Right lobe of liver (tissue), 6 donors: ENCODE measurements at regions not wholly inside any gene's neighbourhood (a gene's known extent, or its start where the extent isn't known, plus 50 kb on each side); places are given as distances from the start of the nearest gene placed in this dataset.

Experiments
- ATAC-seq, 4 donors: fragments of 200-7000 bp; cut with Tn5 transposase; one replicate each; pipeline ENCODE4 v1.9.1; 2020; ENCODE audit warnings: mild to moderate bottlenecking in 4 of 4, moderate library complexity in 4 of 4
- DNase-seq, 3 donors: peaks; one replicate each; pipeline ENCODE4 v3.0.0-alpha.2; 2020
- H3K27ac ChIP-seq, 3 donors: fragments of 200-600 bp; one replicate each; pipeline ENCODE4 v1.8.0; 2022
- H3K27me3 ChIP-seq, 2 donors: fragments of 200-600 bp; one replicate each; pipeline ENCODE4 v1.8.0; 2022
- H3K36me3 ChIP-seq, 4 donors: fragments of 200-600 bp; sonication (generic) in 1 of 4; one replicate each; pipeline versions ENCODE4 v1.5.1 to v1.8.0; 2017 to 2022; ENCODE audit warnings: control low read depth in 1 of 4
- H3K4me1 ChIP-seq, 4 donors: fragments of 200-600 bp; sonication (generic) in 1 of 4; one replicate each; pipeline versions ENCODE4 v1.5.1 to v1.8.0; 2017 to 2022; ENCODE audit warnings: control low read depth in 1 of 4
- H3K4me3 ChIP-seq, 3 donors: fragments of 200-600 bp; one replicate each; pipeline ENCODE4 v1.8.0; 2022
- H3K9me3 ChIP-seq, 4 donors: fragments of 200-600 bp; sonication (generic) in 1 of 4; one replicate each; pipeline versions ENCODE4 v1.5.1 to v1.8.0; 2017 to 2022; ENCODE audit warnings: control low read depth in 1 of 4
- POLR2A ChIP-seq: fragments of 450-650 bp; IDR thresholded peaks from one replicate; pipeline ENCODE4 v1.6.1; 2017; ENCODE audit warnings: antibody characterized with exemption, mild to moderate bottlenecking
- WGBS: methylation state at CpG from one replicate; pipeline ENCODE4 v1.1.6; 2018; ENCODE audit warnings: low coverage, low lambda C conversion rate; ENCODE audit not compliant: insufficient coverage; ENCODE audit errors: missing lambda C conversion rate; 5-methylcytosine and 5-hydroxymethylcytosine counted together
- intact Hi-C, 2 donors: fragments of 100-400 bp; cut with DNase I; formaldehyde crosslinking; loops; one replicate each; pipeline versions ENCODE4 v1.11.2 to v1.14.1; 2022
- TF ChIP-seq, protein P1 (sequence below), 4 donors: fragments of 200-600 bp in 3 of 4; fragments of 450-650 bp in 1 of 4; IDR thresholded peaks; one replicate each; pipeline versions ENCODE4 v1.5.1 to v1.8.0; 2016 to 2022; ENCODE audit warnings: antibody characterized with exemption in 4 of 4, mild to moderate bottlenecking in 2 of 4
- donor health status: DM: no; HTN: yes; CAD: no.
- donor health status: DM: no; HTN: no; CAD: no.
- donor health status: DM: no; HTN: no; CAD: no.
- donor health status: DM: no; HTN: yes; CAD: no.
- donor health status: DM: no; HTN: yes; CAD: no.

DNA sequence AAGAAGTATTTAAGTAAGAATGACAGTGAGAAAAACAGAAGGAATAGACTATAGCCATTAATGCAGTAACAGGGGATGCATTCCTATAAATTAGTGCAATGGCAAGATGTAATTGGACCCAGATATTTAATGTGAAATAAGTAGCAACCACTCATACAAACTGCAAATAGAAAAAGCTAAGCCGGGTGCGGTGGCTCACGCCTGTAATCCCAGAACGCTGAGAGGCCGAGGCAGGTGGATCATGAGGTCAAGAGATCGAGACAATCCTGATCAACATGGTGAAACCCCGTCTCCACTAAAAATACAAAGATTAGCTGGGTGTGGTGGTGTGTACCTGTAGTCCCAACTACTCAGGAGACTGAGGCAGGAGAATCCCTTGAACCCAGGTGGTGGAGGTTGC lies 845.8 kb downstream of the PDHA2 start:
- H3K36me3 ChIP-seq: no peaks in the 10 kb centered on the region
- no peaks in the 10 kb centered on the region for H3K4me1 ChIP-seq
- no peak for ATAC-seq
- no peak overlapping the region for H3K27ac ChIP-seq
- intact Hi-C loops: no loop called here
- no peaks in the 10 kb centered on the region for H3K27me3 ChIP-seq
- DNase-seq: no peak
- TF ChIP-seq, protein P1, sequence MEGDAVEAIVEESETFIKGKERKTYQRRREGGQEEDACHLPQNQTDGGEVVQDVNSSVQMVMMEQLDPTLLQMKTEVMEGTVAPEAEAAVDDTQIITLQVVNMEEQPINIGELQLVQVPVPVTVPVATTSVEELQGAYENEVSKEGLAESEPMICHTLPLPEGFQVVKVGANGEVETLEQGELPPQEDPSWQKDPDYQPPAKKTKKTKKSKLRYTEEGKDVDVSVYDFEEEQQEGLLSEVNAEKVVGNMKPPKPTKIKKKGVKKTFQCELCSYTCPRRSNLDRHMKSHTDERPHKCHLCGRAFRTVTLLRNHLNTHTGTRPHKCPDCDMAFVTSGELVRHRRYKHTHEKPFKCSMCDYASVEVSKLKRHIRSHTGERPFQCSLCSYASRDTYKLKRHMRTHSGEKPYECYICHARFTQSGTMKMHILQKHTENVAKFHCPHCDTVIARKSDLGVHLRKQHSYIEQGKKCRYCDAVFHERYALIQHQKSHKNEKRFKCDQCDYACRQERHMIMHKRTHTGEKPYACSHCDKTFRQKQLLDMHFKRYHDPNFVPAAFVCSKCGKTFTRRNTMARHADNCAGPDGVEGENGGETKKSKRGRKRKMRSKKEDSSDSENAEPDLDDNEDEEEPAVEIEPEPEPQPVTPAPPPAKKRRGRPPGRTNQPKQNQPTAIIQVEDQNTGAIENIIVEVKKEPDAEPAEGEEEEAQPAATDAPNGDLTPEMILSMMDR (IDR thresholded peaks at IDR 0.05): no peak
- WGBS: 76% methylated on average over 7 of the region's 7 CpGs
- H3K4me3 ChIP-seq: no peak overlapping the region
- no peaks in the 10 kb centered on the region for H3K9me3 ChIP-seq

DNA sequence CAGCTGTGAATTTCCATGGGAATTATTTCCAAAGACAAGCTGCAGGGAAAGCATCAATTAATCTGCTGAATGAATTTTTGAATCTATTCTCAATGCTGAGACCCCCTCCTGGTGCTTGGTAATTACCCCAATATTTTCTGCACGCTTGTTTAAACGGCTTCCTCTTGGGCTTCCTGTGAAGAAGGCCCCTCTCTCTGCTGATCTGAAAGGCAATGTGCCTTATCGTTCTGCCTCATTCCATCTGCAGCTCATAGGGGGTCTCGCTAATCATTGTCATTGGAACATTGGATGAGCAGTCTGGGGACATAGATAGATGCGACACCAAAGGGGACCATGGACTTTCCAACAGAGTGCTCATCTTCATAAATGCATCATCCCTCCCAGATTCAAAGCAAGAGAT lies 851.6 kb downstream of the PDHA2 start:
- TF ChIP-seq POLR2A: no peak
- WGBS: 67% methylated on average over 5 of the region's 5 CpGs
- ATAC-seq (no peak), DNase-seq (no peak)
- Histone ChIP-seq H3K27me3 (no peaks in the 10 kb centered on the region), H3K36me3 (no peaks in the 10 kb centered on the region), H3K4me3 (no peak overlapping the region), H3K4me1 (no peaks in the 10 kb centered on the region), H3K27ac (no peak overlapping the region), H3K9me3 (no peaks in the 10 kb centered on the region)
- intact Hi-C loops: no loop called here

DNA sequence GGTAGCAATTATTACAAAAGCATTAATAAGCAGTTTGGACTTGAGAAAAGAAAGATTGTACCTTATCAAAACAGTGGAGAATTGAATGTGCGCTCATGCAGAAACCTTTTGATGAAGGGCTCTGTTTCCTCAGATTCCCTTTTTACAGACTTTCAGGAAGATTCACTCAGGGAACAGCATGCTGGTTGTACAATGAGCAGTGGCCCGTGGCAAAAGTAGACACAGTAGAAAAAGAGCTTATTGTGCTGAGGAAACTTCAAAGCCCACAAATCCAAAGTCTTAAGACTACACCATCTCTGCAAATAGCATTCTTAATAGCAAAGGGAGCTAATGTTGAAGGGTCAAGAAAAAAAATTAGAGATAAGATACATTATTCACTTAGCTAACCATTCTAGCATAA lies 858.9 kb downstream of the PDHA2 start:
- no peak overlapping the region for H3K4me3 ChIP-seq
- DNase-seq (no peak), ATAC-seq (no peak)
- H3K36me3 ChIP-seq: no peaks in the 10 kb centered on the region
- H3K27me3 ChIP-seq: no peaks in the 10 kb centered on the region
- no peaks in the 10 kb centered on the region for H3K9me3 ChIP-seq
- intact Hi-C loops: no loop called here
- no peak overlapping the region for H3K27ac ChIP-seq
- H3K4me1 ChIP-seq: no peaks in the 10 kb centered on the region
- WGBS: 41% methylated on average over 2 of the region's 2 CpGs
- TF ChIP-seq, protein P1 (IDR thresholded peaks at IDR 0.05): no peak

DNA sequence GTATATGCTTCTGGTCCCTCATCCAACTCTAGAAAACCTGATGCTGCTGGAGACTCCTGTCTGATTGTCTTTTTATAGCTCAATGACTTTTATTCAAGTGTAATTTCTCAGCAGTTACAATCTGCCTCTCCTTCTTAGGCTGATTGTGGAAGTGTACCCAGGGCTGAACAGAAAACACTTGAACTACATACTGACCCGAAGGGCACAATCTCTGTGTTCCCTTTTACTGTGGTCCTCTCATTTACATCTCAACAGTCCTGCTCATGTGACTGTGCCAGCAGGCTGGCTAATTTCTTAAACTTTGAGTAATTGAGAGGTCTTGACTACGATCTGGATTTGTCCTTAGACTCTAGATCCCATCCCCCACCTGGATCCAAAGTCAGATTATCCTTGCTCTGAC lies 863.4 kb downstream of the PDHA2 start:
- Histone ChIP-seq H3K36me3 (no peaks in the 10 kb centered on the region), H3K9me3 (no peaks in the 10 kb centered on the region), H3K4me1 (no peaks in the 10 kb centered on the region), H3K27ac (no peak overlapping the region), H3K27me3 (no peaks in the 10 kb centered on the region), H3K4me3 (no peak overlapping the region)
- no peak for ATAC-seq
- intact Hi-C loops: no loop called here
- WGBS: 25% methylated on average over 2 of the region's 2 CpGs
- no peak for TF ChIP-seq POLR2A
- TF ChIP-seq, protein P1 (IDR thresholded peaks at IDR 0.05): no peak
- no peak for DNase-seq

DNA sequence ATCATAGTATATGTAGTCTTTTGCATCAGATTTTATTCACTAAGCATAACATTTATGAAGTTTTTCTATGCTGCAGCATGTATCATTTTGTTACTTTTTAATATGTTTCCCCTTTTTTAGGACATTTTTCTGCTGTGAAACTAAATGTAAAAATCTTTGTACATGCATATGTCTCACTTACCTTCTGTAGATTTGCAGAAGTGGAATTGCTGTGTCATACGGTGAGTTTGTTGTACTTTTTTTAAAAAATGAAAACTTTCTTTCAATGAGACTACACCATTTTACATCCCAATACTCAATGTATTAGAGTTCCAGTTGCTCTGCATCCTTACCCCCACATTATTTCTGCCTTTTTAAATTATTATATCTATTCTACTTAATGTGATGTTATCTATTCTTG lies 868.9 kb downstream of the PDHA2 start:
- no peaks in the 10 kb centered on the region for H3K9me3 ChIP-seq
- no peaks in the 10 kb centered on the region for H3K36me3 ChIP-seq
- no peak overlapping the region for H3K4me3 ChIP-seq
- no peaks in the 10 kb centered on the region for H3K27me3 ChIP-seq
- DNase-seq (no peak), ATAC-seq (no peak)
- no peaks in the 10 kb centered on the region for H3K4me1 ChIP-seq
- H3K27ac ChIP-seq: no peak overlapping the region
- intact Hi-C loops: no loop called here
- TF ChIP-seq POLR2A: no peak
- TF ChIP-seq, protein P1 (IDR thresholded peaks at IDR 0.05): no peak
- whole genome bisulfite sequencing: 33% methylated on average over 1 of the region's 1 CpG
